ENCODE measurements at regions not wholly inside any gene's neighbourhood (a gene's known extent, or its start where the extent isn't known, plus 50 kb on each side); places are given as distances from the start of the nearest gene placed in this dataset.
"Not testable (repeated sequence)": the region's sequence is repeated elsewhere in the genome, so short reads cannot be mapped to it uniquely, and the experiment has no call there.

DNA sequence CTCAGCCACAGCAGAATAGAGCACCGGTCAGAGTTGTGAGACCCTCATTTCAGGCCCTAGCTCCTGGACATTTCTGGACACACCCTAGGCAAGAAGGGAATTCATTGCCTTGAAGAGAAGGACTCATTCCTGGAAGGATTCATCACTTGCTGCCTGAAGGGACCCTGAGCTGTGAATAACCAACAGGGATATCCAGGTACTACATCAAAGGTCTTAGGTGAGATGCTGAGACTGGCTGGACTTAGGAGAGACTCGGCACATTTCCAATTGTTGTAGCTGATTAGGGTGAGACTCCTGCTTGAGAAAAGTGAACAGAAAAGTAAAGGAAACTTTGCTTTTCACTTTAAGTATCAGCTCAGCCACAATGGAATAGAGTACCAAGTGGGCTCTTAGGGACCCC, 208.1 kb upstream of the CDKN2B start:
- TF ChIP-seq, protein P1, sequence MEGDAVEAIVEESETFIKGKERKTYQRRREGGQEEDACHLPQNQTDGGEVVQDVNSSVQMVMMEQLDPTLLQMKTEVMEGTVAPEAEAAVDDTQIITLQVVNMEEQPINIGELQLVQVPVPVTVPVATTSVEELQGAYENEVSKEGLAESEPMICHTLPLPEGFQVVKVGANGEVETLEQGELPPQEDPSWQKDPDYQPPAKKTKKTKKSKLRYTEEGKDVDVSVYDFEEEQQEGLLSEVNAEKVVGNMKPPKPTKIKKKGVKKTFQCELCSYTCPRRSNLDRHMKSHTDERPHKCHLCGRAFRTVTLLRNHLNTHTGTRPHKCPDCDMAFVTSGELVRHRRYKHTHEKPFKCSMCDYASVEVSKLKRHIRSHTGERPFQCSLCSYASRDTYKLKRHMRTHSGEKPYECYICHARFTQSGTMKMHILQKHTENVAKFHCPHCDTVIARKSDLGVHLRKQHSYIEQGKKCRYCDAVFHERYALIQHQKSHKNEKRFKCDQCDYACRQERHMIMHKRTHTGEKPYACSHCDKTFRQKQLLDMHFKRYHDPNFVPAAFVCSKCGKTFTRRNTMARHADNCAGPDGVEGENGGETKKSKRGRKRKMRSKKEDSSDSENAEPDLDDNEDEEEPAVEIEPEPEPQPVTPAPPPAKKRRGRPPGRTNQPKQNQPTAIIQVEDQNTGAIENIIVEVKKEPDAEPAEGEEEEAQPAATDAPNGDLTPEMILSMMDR (conservative IDR thresholded peaks at IDR 0.05): no peak

DNA sequence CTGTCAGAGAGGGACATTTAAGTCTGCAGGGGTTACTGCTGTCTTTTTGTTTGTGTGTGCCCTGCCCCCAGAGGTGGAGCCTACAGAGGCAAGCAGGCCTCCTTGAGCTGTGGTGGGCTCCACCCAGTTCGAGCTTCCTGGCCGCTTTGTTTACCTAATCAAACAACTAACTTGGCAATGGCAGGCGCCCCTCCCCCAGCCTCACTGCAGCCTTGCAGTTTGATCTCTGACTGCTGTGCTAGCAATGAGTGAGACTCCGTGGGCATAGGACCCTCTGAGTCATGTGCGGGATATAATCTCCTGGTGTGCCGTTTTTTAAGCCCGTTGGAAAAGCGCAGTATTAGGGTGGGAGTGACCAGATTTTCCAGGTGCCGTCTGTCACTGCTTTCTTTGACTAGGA, 216.8 kb upstream of the CDKN2B start:
- H3K27ac ChIP-seq: not testable (repeated sequence)

More for the DNA sequence above, 208.1 kb upstream of the CDKN2B start:
- H3K27ac ChIP-seq: no peak overlapping the region

DNA sequence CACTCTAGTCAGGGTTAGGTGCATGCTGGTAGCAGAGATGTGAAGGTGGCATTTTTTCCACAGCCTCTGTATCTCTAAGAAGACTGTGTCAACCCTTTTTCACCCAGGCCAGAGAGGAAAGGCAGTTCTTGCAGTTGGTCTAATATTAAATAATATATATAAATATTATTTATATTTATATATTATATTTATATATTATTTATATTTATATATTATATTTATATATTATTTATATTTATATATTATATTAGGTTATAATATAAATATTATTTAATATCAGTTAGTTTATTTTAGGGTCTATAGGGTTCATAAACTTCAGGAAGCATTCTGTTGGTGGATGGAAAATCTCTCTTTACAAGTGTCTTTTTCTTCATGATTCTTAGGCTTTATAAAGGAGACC, 218.6 kb upstream of the DMRTA1 start:
- TF ChIP-seq, protein P1 (conservative IDR thresholded peaks at IDR 0.05): no peak
- H3K27ac ChIP-seq: no peak overlapping the region

DNA sequence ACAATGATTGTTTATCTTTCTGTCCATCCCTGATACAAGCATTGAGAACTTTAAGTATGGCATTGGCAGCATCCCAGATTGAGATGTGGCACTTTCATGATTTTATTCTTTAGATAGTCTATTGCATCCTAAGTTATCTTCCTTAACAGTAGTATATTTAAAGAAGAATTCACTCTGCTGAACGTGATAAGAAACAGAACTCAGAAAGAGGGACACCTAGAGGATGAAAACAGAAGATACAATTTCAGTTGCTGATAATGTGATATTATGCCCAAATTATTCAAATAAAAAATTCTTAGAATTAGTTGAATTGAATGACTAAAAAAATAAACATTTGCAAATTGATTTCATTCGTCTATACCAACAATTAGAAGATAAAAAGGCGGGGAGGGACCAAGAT, 218.1 kb upstream of the DMRTA1 start:
- TF ChIP-seq, protein P1 (conservative IDR thresholded peaks at IDR 0.05): peak; percentile 72
- no peak overlapping the region for H3K27ac ChIP-seq

DNA sequence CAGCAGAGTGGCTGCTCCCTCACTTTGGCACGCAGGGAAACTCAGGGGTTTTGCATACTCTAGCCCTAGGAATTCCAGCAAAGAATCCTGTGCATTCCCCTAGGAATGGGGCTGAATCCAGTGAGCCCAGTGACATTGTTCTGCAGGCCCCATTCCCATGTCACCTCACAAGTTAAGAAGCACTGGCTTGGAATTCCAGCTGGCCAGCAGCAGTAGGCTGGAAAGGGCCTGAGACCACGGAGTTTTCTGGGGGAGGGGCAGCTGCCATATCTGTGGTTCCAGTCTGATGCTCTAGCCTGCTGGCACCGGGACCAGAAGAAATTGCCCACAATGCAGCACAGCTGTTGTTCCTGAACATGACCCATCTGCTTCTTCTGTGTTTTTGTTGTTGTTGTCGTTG, 217.6 kb upstream of the DMRTA1 start:
- TF ChIP-seq, protein P1 (conservative IDR thresholded peaks at IDR 0.05): no peak
- H3K27ac ChIP-seq: no peak overlapping the region

DNA sequence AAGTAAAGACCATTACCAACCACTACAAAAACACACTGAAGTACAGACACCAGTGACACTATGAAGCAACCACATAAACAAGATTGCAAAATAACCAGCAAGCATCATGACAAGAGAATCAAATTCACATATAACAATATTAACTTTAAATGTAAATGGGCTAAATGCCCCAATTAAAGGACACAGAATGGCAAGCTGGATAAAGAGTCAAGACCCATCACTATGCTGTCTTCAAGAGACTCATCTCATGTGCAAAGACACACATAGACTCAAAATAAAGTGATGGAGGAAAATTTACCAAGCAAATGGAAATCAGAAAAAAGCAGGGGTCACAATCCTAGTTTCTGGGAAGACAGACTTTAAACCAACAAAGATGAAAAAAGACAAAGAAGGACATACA, 215.3 kb upstream of the DMRTA1 start:
- H3K27ac ChIP-seq: not testable (repeated sequence)

DNA sequence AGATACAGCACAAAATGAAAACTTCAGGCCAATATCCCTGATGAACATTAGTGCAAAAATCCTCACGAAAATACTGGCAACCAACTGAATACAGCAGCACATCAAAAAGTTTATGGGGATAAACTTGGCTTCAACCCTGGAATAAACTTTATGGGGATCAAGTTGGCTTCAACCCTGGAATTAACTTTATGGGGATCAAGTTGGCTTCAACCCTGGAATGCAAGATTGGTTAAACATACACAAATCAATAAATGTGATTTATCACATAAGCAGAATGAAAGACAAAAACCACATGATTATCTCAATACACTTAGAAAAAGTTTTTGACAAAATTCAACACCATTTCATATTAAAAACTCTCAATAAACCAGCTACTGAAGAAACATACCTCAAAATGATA, 213.7 kb upstream of the DMRTA1 start:
- no peak overlapping the region for H3K27ac ChIP-seq
- TF ChIP-seq, protein P1 (conservative IDR thresholded peaks at IDR 0.05): no peak

DNA sequence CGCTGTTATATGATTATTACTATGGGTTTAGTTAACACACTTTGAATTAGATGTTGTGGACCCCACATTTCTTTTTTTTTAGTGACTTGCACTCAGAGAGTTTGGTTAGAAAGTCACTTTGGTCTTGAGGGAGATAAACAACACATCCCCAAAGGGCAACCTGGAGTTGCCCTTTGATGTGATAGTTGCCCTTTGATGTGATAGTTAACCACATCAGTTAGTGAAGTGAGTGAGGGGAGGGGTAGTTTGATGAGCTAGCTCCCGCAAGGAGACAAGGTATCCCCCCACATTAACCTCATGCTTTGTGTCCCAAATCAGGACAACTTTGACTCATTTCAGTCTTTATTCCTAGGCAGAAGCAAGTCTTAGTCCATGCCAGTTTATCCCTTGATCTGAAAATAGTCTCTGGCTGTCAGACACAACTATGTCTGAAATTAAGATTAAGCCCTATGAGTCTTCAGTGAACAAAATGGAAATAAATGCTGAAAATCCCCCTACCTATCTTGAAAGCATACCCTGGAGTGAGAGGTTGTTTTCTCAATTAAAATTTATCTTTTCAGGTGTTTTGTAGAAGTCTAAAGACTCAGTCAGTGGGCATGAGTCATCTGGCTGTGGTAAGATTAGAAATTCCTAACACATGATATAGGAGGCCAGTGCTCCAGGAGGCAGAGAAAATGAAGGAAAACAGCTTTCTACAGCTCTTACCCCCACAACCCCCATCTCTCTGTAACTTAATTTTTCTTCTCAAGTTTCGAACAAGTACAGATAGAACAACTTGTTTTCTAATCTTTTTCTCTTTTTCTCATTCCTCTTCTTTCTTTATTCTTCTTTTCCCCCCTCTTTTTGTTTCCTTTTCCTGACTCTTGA, 208.9 kb upstream of the DMRTA1 start:
- H3K27ac ChIP-seq: no peak overlapping the region
- TF ChIP-seq, protein P1 (conservative IDR thresholded peaks at IDR 0.05): no peak

All from VCaP (cell line).